ENCODE measurements at regions not wholly inside any gene's neighbourhood (a gene's known extent, or its start where the extent isn't known, plus 50 kb on each side); places are given as distances from the start of the nearest gene placed in this dataset.

GRCh38 chr15:31867536-31868442 lies 162.5 kb upstream of the CHRNA7 start:
- peak overlapping the region; percentile 11 for H3K4me3 Mint-ChIP-seq
- H3K27ac Mint-ChIP-seq = no peak overlapping the region
- H3K36me3 Mint-ChIP-seq (ENCODE audit: low read depth) = no peaks in the 10 kb centered on the region

GRCh38 chr15:31869686-31870307 lies 160.5 kb upstream of the CHRNA7 start:
- H3K27ac Mint-ChIP-seq = peak overlapping the region; percentile 5
- H3K27me3 Mint-ChIP-seq (ENCODE audit: low read depth) = peaks cover 44% of the 10 kb centered on the region
- H3K4me3 Mint-ChIP-seq = peak overlapping the region; percentile 74
- peaks cover 8% of the 10 kb centered on the region for H3K4me1 Mint-ChIP-seq (ENCODE audit: low read depth)
- no peak for DNase-seq (ENCODE audit: low spot score)
- no peaks in the 10 kb centered on the region for H3K36me3 Mint-ChIP-seq (ENCODE audit: low read depth)
- no peaks in the 10 kb centered on the region for H3K9me3 Mint-ChIP-seq

More at GRCh38 chr15:31867536-31868442, 162.5 kb upstream of the CHRNA7 start:
- Mint-ChIP-seq H3K9me3 (no peaks in the 10 kb centered on the region), H3K4me1 (ENCODE audit: low read depth) (peaks cover 8% of the 10 kb centered on the region), H3K27me3 (ENCODE audit: low read depth) (peaks cover 35% of the 10 kb centered on the region)
- peak; percentile 56 for DNase-seq (ENCODE audit: low spot score)

GRCh38 chr15:31870328-31871165 lies 159.8 kb upstream of the CHRNA7 start, which contains the start of gene OTUD7A:
Gene OTUD7A (minus strand): TSS chr15:31870673.
- Mint-ChIP-seq H3K27me3 (ENCODE audit: low read depth) (peaks cover 44% of the 10 kb centered on the region), H3K9me3 (no peaks in the 10 kb centered on the region), H3K27ac (peak within 1 kb of the TSS; percentile 62), H3K4me3 (peak within 1 kb of the TSS; percentile 83), H3K4me1 (ENCODE audit: low read depth) (peaks cover 8% of the 10 kb centered on the region), H3K36me3 (ENCODE audit: low read depth) (no peaks in the 10 kb centered on the region)
- DNase-seq (ENCODE audit: low spot score) = peak; percentile 85

GRCh38 chr15:31871166-31871886 lies 159.0 kb upstream of the CHRNA7 start:
- H3K27me3 Mint-ChIP-seq (ENCODE audit: low read depth) = peaks cover 42% of the 10 kb centered on the region
- DNase-seq (ENCODE audit: low spot score) = no peak
- peak overlapping the region; percentile 62 for H3K27ac Mint-ChIP-seq

GRCh38 chr15:31871887-31872281 lies 158.4 kb upstream of the CHRNA7 start:
- DNase-seq (ENCODE audit: low spot score) = no peak
- Mint-ChIP-seq H3K27ac (no peak overlapping the region), H3K27me3 (ENCODE audit: low read depth) (peaks cover 45% of the 10 kb centered on the region), H3K36me3 (ENCODE audit: low read depth) (no peaks in the 10 kb centered on the region), H3K9me3 (no peaks in the 10 kb centered on the region), H3K4me3 (peak overlapping the region; percentile 29), H3K4me1 (ENCODE audit: low read depth) (peaks cover 8% of the 10 kb centered on the region)

More at GRCh38 chr15:31871166-31871886, 159.0 kb upstream of the CHRNA7 start:
- peak overlapping the region; percentile 83 for H3K4me3 Mint-ChIP-seq
- H3K4me1 Mint-ChIP-seq (ENCODE audit: low read depth) = peaks cover 8% of the 10 kb centered on the region
- H3K36me3 Mint-ChIP-seq (ENCODE audit: low read depth) = no peaks in the 10 kb centered on the region
- H3K9me3 Mint-ChIP-seq = no peaks in the 10 kb centered on the region

- Mint-ChIP-seq H3K4me3 (no peak overlapping the region), H3K27ac (no peak overlapping the region), H3K4me1 (ENCODE audit: low read depth) (no peaks in the 10 kb centered on the region), H3K9me3 (no peaks in the 10 kb centered on the region), H3K27me3 (ENCODE audit: low read depth) (peaks cover 6% of the 10 kb centered on the region), H3K36me3 (ENCODE audit: low read depth) (no peaks in the 10 kb centered on the region)
- no peak for DNase-seq (ENCODE audit: low spot score)
Measured at GRCh38 chr15:31887246-31887645, 143.1 kb upstream of the CHRNA7 start.

- DNase-seq (ENCODE audit: low spot score) = no peak
- H3K27me3 Mint-ChIP-seq (ENCODE audit: low read depth) = peaks cover 6% of the 10 kb centered on the region
- H3K36me3 Mint-ChIP-seq (ENCODE audit: low read depth) = no peaks in the 10 kb centered on the region
- H3K4me1 Mint-ChIP-seq (ENCODE audit: low read depth) = no peaks in the 10 kb centered on the region
- peaks cover 3% of the 10 kb centered on the region for H3K9me3 Mint-ChIP-seq
- H3K27ac Mint-ChIP-seq = no peak overlapping the region
- H3K4me3 Mint-ChIP-seq = no peak overlapping the region
Measured at GRCh38 chr15:31892513-31892912, 137.8 kb upstream of the CHRNA7 start.

GRCh38 chr15:31893780-31894179 lies 136.5 kb upstream of the CHRNA7 start:
- Mint-ChIP-seq H3K27me3 (ENCODE audit: low read depth) (peaks cover 2% of the 10 kb centered on the region), H3K9me3 (peaks cover 8% of the 10 kb centered on the region), H3K4me3 (no peak overlapping the region), H3K4me1 (ENCODE audit: low read depth) (no peaks in the 10 kb centered on the region), H3K27ac (no peak overlapping the region), H3K36me3 (ENCODE audit: low read depth) (peaks cover 3% of the 10 kb centered on the region)
- no peak for DNase-seq (ENCODE audit: low spot score)

GRCh38 chr15:31897746-31898145 lies 132.6 kb upstream of the CHRNA7 start:
- Mint-ChIP-seq H3K27ac (no peak overlapping the region), H3K4me1 (ENCODE audit: low read depth) (no peaks in the 10 kb centered on the region), H3K9me3 (peaks cover 8% of the 10 kb centered on the region), H3K36me3 (ENCODE audit: low read depth) (peaks cover 3% of the 10 kb centered on the region), H3K4me3 (no peak overlapping the region), H3K27me3 (ENCODE audit: low read depth) (no peaks in the 10 kb centered on the region)
- no peak for DNase-seq (ENCODE audit: low spot score)

- Mint-ChIP-seq H3K4me3 (no peak overlapping the region), H3K27me3 (ENCODE audit: low read depth) (no peaks in the 10 kb centered on the region), H3K9me3 (peaks cover 8% of the 10 kb centered on the region), H3K36me3 (ENCODE audit: low read depth) (peaks cover 3% of the 10 kb centered on the region), H3K4me1 (ENCODE audit: low read depth) (no peaks in the 10 kb centered on the region), H3K27ac (no peak overlapping the region)
- no peak for DNase-seq (ENCODE audit: low spot score)
Measured at GRCh38 chr15:31901501-31901900, 128.8 kb upstream of the CHRNA7 start.

- no peak for DNase-seq (ENCODE audit: low spot score)
- Mint-ChIP-seq H3K27ac (no peak overlapping the region), H3K27me3 (ENCODE audit: low read depth) (no peaks in the 10 kb centered on the region), H3K4me3 (no peak overlapping the region), H3K9me3 (no peaks in the 10 kb centered on the region), H3K36me3 (ENCODE audit: low read depth) (no peaks in the 10 kb centered on the region), H3K4me1 (ENCODE audit: low read depth) (no peaks in the 10 kb centered on the region)
Measured at GRCh38 chr15:31905054-31905453, 125.3 kb upstream of the CHRNA7 start.

GRCh38 chr15:31925541-31925940 lies 104.8 kb upstream of the CHRNA7 start:
- H3K27ac Mint-ChIP-seq = no peak overlapping the region
- no peaks in the 10 kb centered on the region for H3K27me3 Mint-ChIP-seq (ENCODE audit: low read depth)
- no peaks in the 10 kb centered on the region for H3K4me1 Mint-ChIP-seq (ENCODE audit: low read depth)
- H3K4me3 Mint-ChIP-seq = no peak overlapping the region
- H3K9me3 Mint-ChIP-seq = no peaks in the 10 kb centered on the region
- DNase-seq (ENCODE audit: low spot score) = no peak
- no peaks in the 10 kb centered on the region for H3K36me3 Mint-ChIP-seq (ENCODE audit: low read depth)

- no peaks in the 10 kb centered on the region for H3K4me1 Mint-ChIP-seq (ENCODE audit: low read depth)
- no peaks in the 10 kb centered on the region for H3K9me3 Mint-ChIP-seq
- H3K27ac Mint-ChIP-seq = no peak overlapping the region
- no peak overlapping the region for H3K4me3 Mint-ChIP-seq
- no peaks in the 10 kb centered on the region for H3K36me3 Mint-ChIP-seq (ENCODE audit: low read depth)
- H3K27me3 Mint-ChIP-seq (ENCODE audit: low read depth) = no peaks in the 10 kb centered on the region
- DNase-seq (ENCODE audit: low spot score) = no peak
Measured at GRCh38 chr15:31930967-31931366, 99.3 kb upstream of the CHRNA7 start.

Data from T-helper 2 cell treated with Interferon-gamma antibody and Interleukin-4, amounts not matched to agents 5 μg/mL and 100 μg/mL, for 36 hours (primary cell).